ENCODE measurements at regions not wholly inside any gene's neighbourhood (a gene's known extent, or its start where the extent isn't known, plus 50 kb on each side); places are given as distances from the start of the nearest gene placed in this dataset.

DNA sequence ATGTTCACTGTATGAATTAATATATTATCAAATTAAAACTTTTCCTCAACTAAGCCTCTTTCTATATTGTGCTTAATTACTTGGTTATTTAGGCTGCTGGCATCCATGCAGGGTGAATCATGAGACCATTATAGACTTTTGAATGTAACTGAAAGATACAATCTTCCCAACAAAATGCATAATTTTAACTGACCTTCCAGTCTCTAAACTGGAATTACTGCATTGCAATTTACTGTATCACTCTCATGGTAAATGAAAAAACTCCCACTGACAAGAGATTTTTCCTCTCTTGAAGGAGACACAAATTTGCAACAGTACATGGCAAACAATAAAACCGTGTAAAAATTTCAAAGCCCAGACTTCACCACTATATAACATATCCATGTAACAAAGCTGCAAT lies 349.5 kb downstream of the DRD1 start:
- TF ChIP-seq, protein P1, sequence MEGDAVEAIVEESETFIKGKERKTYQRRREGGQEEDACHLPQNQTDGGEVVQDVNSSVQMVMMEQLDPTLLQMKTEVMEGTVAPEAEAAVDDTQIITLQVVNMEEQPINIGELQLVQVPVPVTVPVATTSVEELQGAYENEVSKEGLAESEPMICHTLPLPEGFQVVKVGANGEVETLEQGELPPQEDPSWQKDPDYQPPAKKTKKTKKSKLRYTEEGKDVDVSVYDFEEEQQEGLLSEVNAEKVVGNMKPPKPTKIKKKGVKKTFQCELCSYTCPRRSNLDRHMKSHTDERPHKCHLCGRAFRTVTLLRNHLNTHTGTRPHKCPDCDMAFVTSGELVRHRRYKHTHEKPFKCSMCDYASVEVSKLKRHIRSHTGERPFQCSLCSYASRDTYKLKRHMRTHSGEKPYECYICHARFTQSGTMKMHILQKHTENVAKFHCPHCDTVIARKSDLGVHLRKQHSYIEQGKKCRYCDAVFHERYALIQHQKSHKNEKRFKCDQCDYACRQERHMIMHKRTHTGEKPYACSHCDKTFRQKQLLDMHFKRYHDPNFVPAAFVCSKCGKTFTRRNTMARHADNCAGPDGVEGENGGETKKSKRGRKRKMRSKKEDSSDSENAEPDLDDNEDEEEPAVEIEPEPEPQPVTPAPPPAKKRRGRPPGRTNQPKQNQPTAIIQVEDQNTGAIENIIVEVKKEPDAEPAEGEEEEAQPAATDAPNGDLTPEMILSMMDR (IDR thresholded peaks at IDR 0.05; ENCODE audit: low read depth, low read length, missing control alignments) = no peak
- no peak for DNase-seq (ENCODE audit: low read depth)
- in situ Hi-C loops (cut with HindIII; ENCODE audit: low sequenced_read_pairs) = no loop called here
- no peak overlapping the region for H3K4me3 ChIP-seq (ENCODE audit: low read depth, low read length)

DNA sequence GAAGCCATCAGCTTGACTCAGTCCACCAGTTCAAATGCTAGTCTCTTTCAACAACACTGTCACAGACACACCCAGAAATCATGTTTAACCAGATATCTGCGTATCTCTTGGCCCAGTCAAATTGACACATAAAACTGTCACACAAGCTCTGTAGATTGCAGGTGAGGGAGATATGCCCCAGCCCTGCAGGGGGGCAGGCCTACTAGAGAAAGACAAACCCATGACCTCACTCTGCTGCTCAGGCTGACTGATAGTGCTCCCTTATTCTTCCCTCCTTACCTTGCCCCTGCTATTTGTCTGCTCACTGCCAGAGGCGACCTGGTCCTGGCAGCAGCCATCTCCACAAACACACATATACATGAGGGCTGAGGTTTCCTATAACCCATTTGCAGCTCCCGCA lies 351.3 kb downstream of the DRD1 start:
- no peak for DNase-seq (ENCODE audit: low read depth)
- in situ Hi-C loops (cut with HindIII; ENCODE audit: low sequenced_read_pairs) = no loop called here
- TF ChIP-seq, protein P1 (IDR thresholded peaks at IDR 0.05; ENCODE audit: low read depth, low read length, missing control alignments) = no peak

DNA sequence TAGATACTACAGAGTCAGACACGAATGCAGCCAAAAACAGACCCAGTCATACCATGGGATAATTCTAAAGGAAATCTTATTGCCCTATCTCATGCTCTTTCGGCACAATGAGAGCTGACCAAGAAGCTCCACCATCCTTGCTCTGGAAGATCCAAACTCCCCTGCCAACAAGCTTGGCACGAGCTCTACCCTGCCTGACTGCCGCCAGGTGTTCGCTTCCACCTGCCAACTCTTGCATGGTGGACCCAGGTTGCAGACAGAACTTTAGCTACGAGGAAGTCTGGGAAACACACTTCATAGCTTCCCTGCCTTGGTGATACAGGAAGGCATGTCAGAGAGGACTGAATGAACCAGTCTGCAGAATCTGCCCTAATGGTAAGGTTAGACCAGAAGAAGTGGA lies 355.0 kb downstream of the DRD1 start:
- no peak overlapping the region for H3K4me3 ChIP-seq (ENCODE audit: low read depth, low read length)
- TF ChIP-seq, protein P1 (IDR thresholded peaks at IDR 0.05; ENCODE audit: low read depth, low read length, missing control alignments) = no peak
- in situ Hi-C loops (cut with HindIII; ENCODE audit: low sequenced_read_pairs) = no loop called here
- DNase-seq (ENCODE audit: low read depth) = no peak

More for the DNA sequence above, 351.3 kb downstream of the DRD1 start:
- H3K4me3 ChIP-seq (ENCODE audit: low read depth, low read length) = no peak overlapping the region

DNA sequence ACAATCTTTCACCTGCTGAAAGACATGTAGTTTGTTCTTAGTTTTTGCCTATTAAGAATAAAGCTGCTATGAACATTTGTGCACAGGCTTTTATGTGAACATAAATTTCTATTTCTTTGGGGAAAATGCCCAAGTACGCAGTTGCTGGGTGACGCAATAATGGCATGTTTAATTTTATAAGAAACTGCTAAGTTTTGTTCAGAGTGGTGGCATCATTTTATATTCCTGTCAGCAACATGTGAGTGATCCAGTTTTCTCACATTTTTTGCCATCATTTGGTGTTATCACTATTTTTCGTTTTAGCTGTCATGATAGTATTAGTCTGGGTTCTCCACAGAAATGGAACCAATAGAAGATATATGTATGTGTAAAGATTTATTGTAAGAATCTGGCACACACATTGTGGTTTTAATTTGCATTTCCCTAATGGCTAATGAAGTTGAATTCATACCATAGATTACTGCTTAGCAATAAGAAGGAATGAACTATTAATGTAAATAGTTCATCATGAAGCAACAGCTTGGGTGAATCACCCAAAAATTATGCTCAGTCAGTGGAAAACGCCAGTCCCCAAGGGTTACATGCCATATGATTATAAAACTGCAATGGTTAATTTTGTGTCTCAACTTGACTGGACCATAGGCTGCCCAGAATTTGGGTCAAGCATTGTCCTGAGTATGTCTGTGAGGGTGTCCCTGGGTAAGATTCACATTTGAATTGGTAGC lies 358.6 kb downstream of the MSX2 start:
- TF ChIP-seq, protein P1 (IDR thresholded peaks at IDR 0.05; ENCODE audit: low read depth, low read length, missing control alignments) = no peak
- in situ Hi-C loops (cut with HindIII; ENCODE audit: low sequenced_read_pairs) = no loop called here
- H3K4me3 ChIP-seq (ENCODE audit: low read depth, low read length) = no peak overlapping the region
- DNase-seq (ENCODE audit: low read depth) = no peak

DNA sequence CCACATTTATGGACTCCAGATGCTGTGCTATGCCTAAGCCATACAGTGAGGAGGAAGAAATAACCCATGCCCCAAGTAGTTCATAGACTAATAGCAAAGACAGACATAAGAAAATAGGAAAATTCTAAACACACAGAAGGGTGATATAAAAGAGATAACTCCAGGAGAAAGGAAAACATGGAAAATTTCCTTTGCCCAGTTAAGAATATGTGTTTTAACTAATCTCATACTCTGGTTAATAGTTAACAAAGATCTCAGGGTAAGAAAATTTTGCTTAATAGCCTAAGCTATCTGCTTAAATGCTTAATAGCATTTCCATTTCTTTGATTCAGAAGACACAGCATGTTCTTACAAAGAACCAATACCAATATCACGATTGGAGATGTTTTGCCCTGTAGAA lies 358.0 kb downstream of the MSX2 start:
- in situ Hi-C loops (cut with HindIII; ENCODE audit: low sequenced_read_pairs) = no loop called here
- TF ChIP-seq, protein P1 (IDR thresholded peaks at IDR 0.05; ENCODE audit: low read depth, low read length, missing control alignments) = no peak
- no peak for DNase-seq (ENCODE audit: low read depth)
- H3K4me3 ChIP-seq (ENCODE audit: low read depth, low read length) = no peak overlapping the region

DNA sequence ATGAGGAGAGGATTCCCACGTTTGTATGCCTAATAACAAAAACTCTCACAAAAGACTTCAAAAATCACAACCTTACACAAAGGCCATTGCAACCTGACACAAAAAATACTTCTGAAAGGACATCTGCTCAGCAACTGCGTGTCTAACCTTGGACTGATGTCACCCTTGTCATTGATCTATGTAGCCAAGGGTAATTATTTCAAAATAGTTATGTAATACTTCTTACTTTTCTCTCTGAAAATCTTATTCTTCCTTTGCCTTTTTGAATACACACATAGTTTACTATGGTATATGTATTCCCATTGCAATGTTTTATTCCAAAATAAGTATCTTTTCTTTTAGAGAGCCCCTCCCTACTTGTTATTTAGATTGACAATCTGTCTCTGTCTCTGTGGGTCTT lies 355.3 kb downstream of the MSX2 start:
- no peak for DNase-seq (ENCODE audit: low read depth)
- TF ChIP-seq, protein P1 (IDR thresholded peaks at IDR 0.05; ENCODE audit: low read depth, low read length, missing control alignments) = no peak
- no peak overlapping the region for H3K4me3 ChIP-seq (ENCODE audit: low read depth, low read length)
- in situ Hi-C loops (cut with HindIII; ENCODE audit: low sequenced_read_pairs) = no loop called here
